H1 (cell line): ENCODE measurements at regions not wholly inside any gene's neighbourhood (a gene's known extent, or its start where the extent isn't known, plus 50 kb on each side); places are given as distances from the start of the nearest gene placed in this dataset.

Experiments
- CTCF ChIA-PET: fragments of 300-600 bp; sonication (Branson Sonifier 250); formaldehyde crosslinking; loops from one replicate; lab custom pipeline; 2021; ENCODE audit not compliant: partially characterized antibody; lab: Charles Lee
- POLR2A ChIA-PET: fragments of 300-600 bp; sonication (Branson Sonifier 250); formaldehyde crosslinking; loops from one replicate; lab custom pipeline; 2021; ENCODE audit warnings: inconsistent platforms; ENCODE audit not compliant: partially characterized antibody; lab: Charles Lee
- DNase-seq, 2 experiments: peaks; one replicate each; pipeline versions ENCODE4 v3.0.0 to v3.0.0-alpha.2; 2010 to 2022; ENCODE audit warnings: low spot score in 2 of 2, low read depth in 1 of 2, mixed read lengths in 1 of 2
- FAIRE-seq: peaks from 2 replicates; lab custom pipeline; 2011; peaks lifted over from hg19 to GRCh38; lab: Jason Lieb, UNC
- H2AFZ ChIP-seq: 2 replicates; pipeline ENCODE4 v1.8.1; 2012; ENCODE audit warnings: low read length, inconsistent platforms
- H2AK5ac ChIP-seq: 2 replicates; pipeline ENCODE4 v1.6.1; 2013; ENCODE audit warnings: low read depth, low read length
- H2BK120ac ChIP-seq: replicated peaks from 2 replicates; pipeline ENCODE3; 2013; ENCODE audit warnings: low read depth, low read length, inconsistent platforms
- H2BK12ac ChIP-seq: 2 replicates; pipeline ENCODE4 v1.6.1; 2013; ENCODE audit warnings: low read depth, low read length
- H2BK15ac ChIP-seq: 2 replicates; pipeline ENCODE4 v1.6.1; 2013; ENCODE audit warnings: low read length
- H2BK20ac ChIP-seq: 2 replicates; pipeline ENCODE4 v1.6.1; 2013; ENCODE audit warnings: low read length
- H2BK5ac ChIP-seq: 2 replicates; pipeline ENCODE4 v1.6.1; 2013; ENCODE audit warnings: low read depth, low read length
- H3K14ac ChIP-seq: 2 replicates; pipeline ENCODE4 v1.6.1; 2013; ENCODE audit warnings: inconsistent platforms; ENCODE audit not compliant: insufficient read length
- H3K18ac ChIP-seq: 2 replicates; pipeline ENCODE4 v1.6.1; 2013; ENCODE audit warnings: low read length; ENCODE audit errors: extremely low read depth
- H3K23ac ChIP-seq: 2 replicates; pipeline ENCODE4 v1.6.1; 2013; ENCODE audit warnings: inconsistent platforms; ENCODE audit not compliant: insufficient read length
- H3K23me2 ChIP-seq: 2 replicates; pipeline ENCODE4 v1.6.1; 2013; ENCODE audit warnings: low read depth, low read length
- H3K27ac ChIP-seq: 2 replicates; pipeline ENCODE4 v1.6.1; 2011; ENCODE audit warnings: low read depth, low read length, inconsistent platforms
- H3K27me3 ChIP-seq, 4 experiments: replicated peaks in 1 of 4; 1 replicate in 1 of 4; 2 replicates in 3 of 4; pipeline versions ENCODE4 v1.6.1 to v1.8.1; 2011 to 2013; ENCODE audit warnings: low read length in 3 of 4, mild to moderate bottlenecking in 3 of 4, inconsistent platforms in 2 of 4, mixed read lengths in 2 of 4, moderate library complexity in 1 of 4; ENCODE audit not compliant: control insufficient read depth in 3 of 4, insufficient read depth in 3 of 4; ENCODE audit errors: extremely low read depth in 1 of 4
- H3K36me3 ChIP-seq, 4 experiments: 2 replicates each; pipeline versions ENCODE4 v1.6.1 to v1.8.1; 2011 to 2013; ENCODE audit warnings: mild to moderate bottlenecking in 4 of 4, low read length in 3 of 4, moderate library complexity in 2 of 4, control low read depth in 1 of 4, inconsistent platforms in 1 of 4; ENCODE audit not compliant: insufficient read depth in 4 of 4, control insufficient read depth in 2 of 4
- H3K4ac ChIP-seq: replicated peaks from 2 replicates; pipeline ENCODE3; 2013; ENCODE audit warnings: low read length, low read depth, mixed read lengths, inconsistent platforms; ENCODE audit not compliant: insufficient read length
- H3K4me1 ChIP-seq, 4 experiments: replicated peaks in 1 of 4; 1 replicate in 1 of 4; 2 replicates in 3 of 4; pipeline versions ENCODE4 v1.6.1 to v1.8.1; 2011 to 2013; ENCODE audit warnings: low read length in 3 of 4, inconsistent platforms in 2 of 4, mixed read lengths in 1 of 4; ENCODE audit not compliant: insufficient read depth in 4 of 4, control insufficient read depth in 3 of 4
- H3K4me2 ChIP-seq, 2 experiments: 2 replicates each; pipeline versions ENCODE4 v1.6.1 to v1.8.1; 2011 to 2013; ENCODE audit warnings: low read depth in 2 of 2, low read length in 2 of 2, control low read depth in 1 of 2, inconsistent platforms in 1 of 2, mild to moderate bottlenecking in 1 of 2; ENCODE audit not compliant: insufficient read depth in 1 of 2
- H3K4me3 ChIP-seq, 4 experiments: fragments of 200-600, 300-600 bp in 1 of 4; sonication (generic), shearing (Covaris generic), sonication (Bioruptor Twin) in 1 of 4; 2 replicates each; pipeline versions ENCODE4 v1.5.1 to v1.8.1; 2011 to 2016; ENCODE audit warnings: low read length in 4 of 4, low read depth in 3 of 4, control low read depth in 2 of 4, inconsistent platforms in 2 of 4, mild to moderate bottlenecking in 2 of 4, mixed read lengths in 1 of 4, moderate library complexity in 1 of 4; ENCODE audit not compliant: insufficient read depth in 2 of 4; ENCODE audit errors: extremely low read depth in 1 of 4
- H3K56ac ChIP-seq: replicated peaks from 2 replicates; pipeline ENCODE3; 2013; ENCODE audit warnings: low read depth, mild to moderate bottlenecking, mixed read lengths, low read length, inconsistent platforms; ENCODE audit not compliant: insufficient read length
- H3K79me1 ChIP-seq: 2 replicates; pipeline ENCODE4 v1.6.1; 2013; ENCODE audit warnings: low read depth, low read length, control low read depth
- H3K79me2 ChIP-seq, 2 experiments: 2 replicates each; pipeline versions ENCODE4 v1.6.1 to v1.8.1; 2012 to 2013; ENCODE audit warnings: low read length in 2 of 2, mild to moderate bottlenecking in 2 of 2, inconsistent platforms in 1 of 2; ENCODE audit not compliant: insufficient read depth in 2 of 2, control insufficient read depth in 1 of 2
- H3K9ac ChIP-seq, 4 experiments: replicated peaks in 1 of 4; 1 replicate in 1 of 4; 2 replicates in 3 of 4; pipeline versions ENCODE4 v1.6.1 to v1.8.1; 2011 to 2013; ENCODE audit warnings: low read depth in 3 of 4, low read length in 3 of 4, control low read depth in 2 of 4, mild to moderate bottlenecking in 2 of 4, moderate library complexity in 2 of 4, inconsistent platforms in 1 of 4; ENCODE audit errors: extremely low read depth in 1 of 4
- H3K9me3 ChIP-seq, 2 experiments: 2 replicates each; pipeline versions ENCODE4 v1.6.1 to v1.8.1; 2012 to 2013; ENCODE audit warnings: mild to moderate bottlenecking in 2 of 2, moderate library complexity in 2 of 2, control low read depth in 1 of 2, inconsistent platforms in 1 of 2, low read depth in 1 of 2, low read length in 1 of 2, mixed read lengths in 1 of 2; ENCODE audit not compliant: insufficient read depth in 2 of 2
- H4K20me1 ChIP-seq, 2 experiments: replicated peaks in 1 of 2; 2 replicates each; pipeline versions ENCODE3 to v1.8.1; 2011 to 2013; ENCODE audit warnings: inconsistent platforms in 2 of 2, low read length in 2 of 2, mild to moderate bottlenecking in 1 of 2; ENCODE audit not compliant: insufficient read depth in 2 of 2, control insufficient read depth in 1 of 2
- H4K5ac ChIP-seq: 2 replicates; pipeline ENCODE4 v1.6.1; 2013; ENCODE audit warnings: low read length, low read depth, mixed read lengths, inconsistent platforms; ENCODE audit not compliant: insufficient read length
- H4K8ac ChIP-seq: 2 replicates; pipeline ENCODE4 v1.8.0; 2013; ENCODE audit warnings: mild to moderate bottlenecking, moderate library complexity, low read length, inconsistent platforms; ENCODE audit not compliant: insufficient read depth; ENCODE audit errors: extremely low read depth
- H4K91ac ChIP-seq: replicated peaks from 2 replicates; pipeline ENCODE3; 2013; ENCODE audit warnings: low read length, mixed read lengths, inconsistent platforms; ENCODE audit not compliant: insufficient read length
- POU5F1 ChIP-seq: IDR thresholded peaks from 2 replicates; pipeline ENCODE4 v1.6.1; 2011; ENCODE audit warnings: low read depth, mild to moderate bottlenecking, low read length, moderate library complexity
- TEAD4 ChIP-seq: IDR thresholded peaks from 2 replicates; pipeline ENCODE4 v1.6.1; 2012; ENCODE audit warnings: low read depth, low read length, inconsistent platforms, mixed read lengths
- WGBS, 2 experiments: shearing (Covaris generic) in 1 of 2; methylation state at CpG; one replicate each; pipeline versions ENCODE4 v1.1.6 to v1.1.7; 2013 to 2015; ENCODE audit warnings: low lambda C conversion rate in 2 of 2, mixed read lengths in 2 of 2, inconsistent platforms in 1 of 2, low coverage in 1 of 2, missing lambda C conversion rate in 1 of 2; ENCODE audit not compliant: insufficient replicate concordance in 2 of 2, insufficient coverage in 1 of 2, insufficient read length in 1 of 2; ENCODE audit errors: extremely low coverage in 1 of 2, missing lambda C conversion rate in 1 of 2; 5-methylcytosine and 5-hydroxymethylcytosine counted together

DNA sequence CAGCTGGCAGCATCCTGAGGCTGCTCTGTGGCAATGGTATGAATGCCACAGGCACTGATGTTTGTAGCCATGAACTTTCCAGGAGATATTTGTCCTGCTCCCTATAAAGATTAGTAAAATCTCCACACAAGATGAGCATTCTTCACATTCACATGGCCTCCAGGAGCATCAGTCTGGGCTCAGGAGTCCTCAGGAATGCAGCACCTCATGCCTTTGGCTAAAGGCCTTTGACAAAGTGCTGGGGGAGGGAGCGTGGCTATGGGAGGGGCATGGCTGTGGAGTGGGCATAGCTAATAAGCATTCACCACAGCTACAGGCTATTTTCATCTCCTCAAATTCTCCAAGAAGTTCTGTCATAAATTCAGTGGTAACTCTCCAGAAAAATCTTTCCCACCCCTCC is 90.5 kb upstream of the LY86 start:
- Histone ChIP-seq H2BK12ac (no peak overlapping the region), H4K91ac (no peak overlapping the region), H3K56ac (no peak overlapping the region), H3K4me2 (no peak overlapping the region), H4K8ac (no peak overlapping the region), H3K36me3 (no peaks in the 10 kb centered on the region; a peak in 1 of 8 replicates), H4K5ac (no peak overlapping the region), H3K9ac (no peak overlapping the region), H3K23ac (no peak overlapping the region), H2BK120ac (no peak overlapping the region), H2BK15ac (no peak overlapping the region), H3K9me3 (no peaks in the 10 kb centered on the region), H3K4me3 (no peak overlapping the region), H3K4me1 (no peaks in the 10 kb centered on the region), H3K27me3 (no peaks in the 10 kb centered on the region), H2AK5ac (no peak overlapping the region), H2BK20ac (no peak overlapping the region), H3K23me2 (no peaks in the 10 kb centered on the region), H3K14ac (no peak overlapping the region), H2AFZ (no peak overlapping the region), H3K79me1 (no peaks in the 10 kb centered on the region), H2BK5ac (no peak overlapping the region), H4K20me1 (no peaks in the 10 kb centered on the region), H3K4ac (no peak overlapping the region), H3K27ac (no peak overlapping the region), H3K79me2 (no peaks in the 10 kb centered on the region), H3K18ac (no peak overlapping the region)
- 87% methylated on average over 1 of the region's 1 CpG; no CpG with 5 or more reads in 1 of the 2 experiments for WGBS, 2 experiments
- ChIA-PET CTCF (interaction anchor here (1.2 to 1.6 kb wide), 2 partner anchors 325 to 441 kb away, joined by 3 read pairs; no protein-coding TSS in a partner anchor), POLR2A (no interaction called here)
- TF ChIP-seq POU5F1 (no peak), TEAD4 (0 out of 2 replicates have a peak, but pooled peaks have one; percentile 33)
- FAIRE-seq (no peak), DNase-seq (no peak)
